Activated CD8-positive, alpha-beta memory T cell treated with anti-CD3 and anti-CD28 coated beads, Interleukin-2, amount 10 ng/mL, durations not matched to agents 7 days and 5 days (primary cell): ENCODE measurements at regions not wholly inside any gene's neighbourhood (a gene's known extent, or its start where the extent isn't known, plus 50 kb on each side); places are given as distances from the start of the nearest gene placed in this dataset.
"Not testable (repeated sequence)": the region's sequence is repeated elsewhere in the genome, so short reads cannot be mapped to it uniquely, and the experiment has no call there.

ENCODE experiments used
- ATAC-seq: fragments of 150-1000 bp; cut with Tn5 transposase; one replicate; pipeline ENCODE4 v1.10.0; 2021; ENCODE audit warnings: moderate library complexity
- CTCF ChIA-PET: fragments of 350-600 bp; sonication (Branson Sonifier 250); formaldehyde crosslinking; loops from one replicate; lab custom pipeline; 2021; ENCODE audit warnings: antibody characterized with exemption; lab: Charles Lee
- DNase-seq: peaks from one replicate; pipeline ENCODE4 v3.0.0-alpha.2; 2020
- H3K27ac Mint-ChIP-seq: one replicate; pipeline ENCODE4 v1.8.0; 2021; ENCODE audit warnings: mild to moderate bottlenecking, mixed read lengths
- H3K27me3 Mint-ChIP-seq: one replicate; pipeline ENCODE4 v1.8.0; 2021; ENCODE audit warnings: mixed read lengths
- H3K36me3 Mint-ChIP-seq: one replicate; pipeline ENCODE4 v1.8.0; 2021; ENCODE audit warnings: mild to moderate bottlenecking, mixed read lengths
- H3K4me1 Mint-ChIP-seq: one replicate; pipeline ENCODE4 v1.8.0; 2021; ENCODE audit warnings: mixed read lengths
- H3K4me3 Mint-ChIP-seq: one replicate; pipeline ENCODE4 v1.8.0; 2021; ENCODE audit warnings: mild to moderate bottlenecking, moderate library complexity, mixed read lengths
- H3K9me3 Mint-ChIP-seq: one replicate; pipeline ENCODE4 v1.8.0; 2022; ENCODE audit warnings: low read depth, mixed read lengths

GRCh38 chr4:43564591-43564990, 672.1 kb downstream of the GRXCR1 start:
- H3K36me3 Mint-ChIP-seq = no peaks in the 10 kb centered on the region
- CTCF ChIA-PET = no interaction called here
- DNase-seq = no peak
- no peak overlapping the region for H3K4me3 Mint-ChIP-seq
- peaks cover 7% of the 10 kb centered on the region for H3K9me3 Mint-ChIP-seq
- no peaks in the 10 kb centered on the region for H3K4me1 Mint-ChIP-seq
- no peaks in the 10 kb centered on the region for H3K27me3 Mint-ChIP-seq
- no peak for ATAC-seq
- no peak overlapping the region for H3K27ac Mint-ChIP-seq

DNA sequence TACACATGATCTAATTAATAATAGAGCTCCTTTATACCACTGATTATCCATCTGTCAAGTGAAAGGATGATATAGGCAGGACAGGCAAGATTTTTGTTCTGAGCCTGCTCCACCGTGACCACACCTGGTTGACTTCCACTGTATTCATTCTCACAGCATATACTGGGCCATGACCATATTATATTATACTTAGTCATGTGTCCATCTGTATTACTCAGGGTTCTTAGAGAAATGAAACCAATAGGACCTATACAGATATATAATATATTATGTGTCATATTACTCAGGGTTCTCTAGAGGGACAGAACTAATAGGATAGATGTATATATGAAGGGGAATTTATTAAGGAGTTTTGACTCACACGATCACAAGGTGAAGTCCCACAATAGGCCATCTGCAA, 675.1 kb downstream of the GRXCR1 start:
- no peaks in the 10 kb centered on the region for H3K4me1 Mint-ChIP-seq
- no peak overlapping the region for H3K27ac Mint-ChIP-seq
- CTCF ChIA-PET = no interaction called here
- DNase-seq = no peak
- H3K36me3 Mint-ChIP-seq = no peaks in the 10 kb centered on the region
- peaks cover 11% of the 10 kb centered on the region for H3K9me3 Mint-ChIP-seq
- H3K27me3 Mint-ChIP-seq = no peaks in the 10 kb centered on the region
- no peak for ATAC-seq
- H3K4me3 Mint-ChIP-seq = no peak overlapping the region

GRCh38 chr4:43586813-43587212, 694.3 kb downstream of the GRXCR1 start:
- no peaks in the 10 kb centered on the region for H3K27me3 Mint-ChIP-seq
- no peak for ATAC-seq
- H3K4me1 Mint-ChIP-seq = no peaks in the 10 kb centered on the region
- H3K4me3 Mint-ChIP-seq = no peak overlapping the region
- no peak overlapping the region for H3K27ac Mint-ChIP-seq
- H3K36me3 Mint-ChIP-seq = no peaks in the 10 kb centered on the region
- no peak for DNase-seq
- H3K9me3 Mint-ChIP-seq = peaks cover 9% of the 10 kb centered on the region
- CTCF ChIA-PET = no interaction called here

DNA sequence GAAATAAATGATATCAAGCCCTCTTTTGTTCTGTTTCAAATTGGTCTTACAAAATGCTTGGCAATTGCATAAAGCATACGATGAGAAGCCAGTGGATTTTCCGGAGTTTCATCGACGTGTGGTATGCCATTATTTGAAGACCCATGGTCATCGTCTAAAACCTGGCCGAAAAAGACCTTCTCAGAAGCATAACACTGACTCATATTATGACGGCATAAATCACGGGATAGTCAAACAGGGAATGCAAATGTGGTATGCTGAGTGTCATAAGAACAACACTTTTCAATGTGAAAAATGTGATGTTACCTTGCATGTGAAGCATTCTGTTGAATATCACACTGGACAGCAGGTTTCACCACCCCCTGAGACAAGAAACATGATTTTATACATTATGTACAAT, 695.2 kb downstream of the GRXCR1 start:
- ATAC-seq = no peak

DNA sequence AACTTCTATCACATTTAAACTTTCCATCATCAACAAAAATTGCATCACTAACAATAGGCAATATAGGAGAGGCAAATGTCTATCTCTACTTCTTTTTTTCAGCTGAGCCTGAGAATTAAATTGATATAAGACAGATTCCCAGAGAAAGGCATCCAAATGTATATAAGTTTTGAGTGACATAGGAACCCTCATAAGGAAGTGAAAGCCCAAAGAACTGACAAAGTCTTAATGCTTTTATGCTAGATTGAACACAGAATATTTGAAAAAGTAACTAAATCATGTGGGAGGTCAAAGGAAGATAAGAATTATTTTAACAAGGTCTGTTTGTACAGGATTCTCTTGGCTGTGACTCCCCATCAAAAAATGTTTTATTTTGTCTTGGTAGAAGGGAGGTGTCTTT, 714.9 kb downstream of the GRXCR1 start:
- no peak overlapping the region for H3K4me3 Mint-ChIP-seq

More for the DNA sequence above, 695.2 kb downstream of the GRXCR1 start:
- no peak for DNase-seq
- Mint-ChIP-seq H3K36me3 (no peaks in the 10 kb centered on the region), H3K27me3 (no peaks in the 10 kb centered on the region), H3K4me3 (no peak overlapping the region), H3K4me1 (no peaks in the 10 kb centered on the region), H3K27ac (no peak overlapping the region), H3K9me3 (peaks cover 14% of the 10 kb centered on the region)
- CTCF ChIA-PET = no interaction called here

GRCh38 chr4:43607827-43608461, 715.4 kb downstream of the GRXCR1 start:
- H3K36me3 Mint-ChIP-seq = no peaks in the 10 kb centered on the region
- H3K4me3 Mint-ChIP-seq = no peak overlapping the region
- CTCF ChIA-PET = no interaction called here
- H3K27ac Mint-ChIP-seq = no peak overlapping the region
- ATAC-seq (no peak), DNase-seq (no peak)
- no peaks in the 10 kb centered on the region for H3K4me1 Mint-ChIP-seq
- H3K9me3 Mint-ChIP-seq = peaks cover 4% of the 10 kb centered on the region
- H3K27me3 Mint-ChIP-seq = no peaks in the 10 kb centered on the region

More for the DNA sequence above, 714.9 kb downstream of the GRXCR1 start:
- peaks cover 4% of the 10 kb centered on the region for H3K9me3 Mint-ChIP-seq
- no peak for DNase-seq
- ATAC-seq = no peak
- H3K36me3 Mint-ChIP-seq = no peaks in the 10 kb centered on the region
- no peak overlapping the region for H3K27ac Mint-ChIP-seq
- CTCF ChIA-PET = no interaction called here
- no peaks in the 10 kb centered on the region for H3K4me1 Mint-ChIP-seq
- no peaks in the 10 kb centered on the region for H3K27me3 Mint-ChIP-seq

DNA sequence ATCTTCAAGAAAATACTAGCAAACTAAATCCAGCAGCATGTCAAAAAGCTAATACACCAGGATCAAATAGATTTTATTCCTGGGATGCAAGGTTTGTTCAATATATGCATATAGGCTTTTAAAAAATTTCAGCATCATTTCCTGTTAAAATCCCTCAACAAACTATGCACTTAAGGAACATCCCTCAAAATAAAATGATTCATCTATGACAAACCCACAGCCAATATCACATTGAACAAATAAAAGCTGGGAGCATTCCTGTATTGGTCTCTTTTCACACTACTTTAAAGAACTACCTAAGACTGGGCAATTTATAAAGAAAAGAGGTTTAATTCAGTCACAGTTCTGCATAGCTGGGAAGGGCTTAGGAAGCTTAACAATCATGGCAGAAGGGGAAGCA, 726.7 kb downstream of the GRXCR1 start:
- H3K4me3 Mint-ChIP-seq = no peak overlapping the region
- H3K9me3 Mint-ChIP-seq = peaks cover 10% of the 10 kb centered on the region
- H3K4me1 Mint-ChIP-seq = no peaks in the 10 kb centered on the region
- no peak overlapping the region for H3K27ac Mint-ChIP-seq
- no peak for DNase-seq
- H3K36me3 Mint-ChIP-seq = no peaks in the 10 kb centered on the region
- no peak for ATAC-seq
- CTCF ChIA-PET = no interaction called here
- H3K27me3 Mint-ChIP-seq = no peaks in the 10 kb centered on the region

DNA sequence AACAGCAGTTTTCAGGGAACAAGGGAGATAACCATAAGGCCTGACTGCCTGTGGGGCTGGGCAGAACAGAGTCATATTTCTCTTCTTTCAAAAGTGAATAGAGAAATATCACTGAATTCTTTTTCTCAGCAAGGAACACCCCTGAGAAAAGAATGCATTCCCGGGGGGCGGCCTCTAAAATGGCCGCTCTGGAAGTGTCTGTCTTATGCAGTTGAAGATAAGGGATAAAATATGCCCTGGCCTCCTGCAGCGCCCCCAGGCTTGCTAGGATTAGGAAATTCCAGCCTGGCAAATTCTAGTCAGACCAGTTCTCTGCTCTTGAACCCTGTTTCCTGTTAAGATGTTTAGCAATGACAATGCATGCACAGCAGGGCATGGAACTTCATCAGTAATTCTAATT, 745.4 kb downstream of the GRXCR1 start:
- H3K9me3 Mint-ChIP-seq, CTCF ChIA-PET, H3K4me1 Mint-ChIP-seq, H3K4me3 Mint-ChIP-seq, H3K36me3 Mint-ChIP-seq, H3K27me3 Mint-ChIP-seq, DNase-seq, ATAC-seq, H3K27ac Mint-ChIP-seq: not testable (repeated sequence)

GRCh38 chr4:43651991-43652390, 759.5 kb downstream of the GRXCR1 start:
- peaks cover 5% of the 10 kb centered on the region for H3K9me3 Mint-ChIP-seq
- H3K27me3 Mint-ChIP-seq = no peaks in the 10 kb centered on the region
- CTCF ChIA-PET = no interaction called here
- no peak overlapping the region for H3K4me3 Mint-ChIP-seq
- DNase-seq (no peak), ATAC-seq (no peak)
- H3K27ac Mint-ChIP-seq = no peak overlapping the region
- no peaks in the 10 kb centered on the region for H3K36me3 Mint-ChIP-seq
- no peaks in the 10 kb centered on the region for H3K4me1 Mint-ChIP-seq

DNA sequence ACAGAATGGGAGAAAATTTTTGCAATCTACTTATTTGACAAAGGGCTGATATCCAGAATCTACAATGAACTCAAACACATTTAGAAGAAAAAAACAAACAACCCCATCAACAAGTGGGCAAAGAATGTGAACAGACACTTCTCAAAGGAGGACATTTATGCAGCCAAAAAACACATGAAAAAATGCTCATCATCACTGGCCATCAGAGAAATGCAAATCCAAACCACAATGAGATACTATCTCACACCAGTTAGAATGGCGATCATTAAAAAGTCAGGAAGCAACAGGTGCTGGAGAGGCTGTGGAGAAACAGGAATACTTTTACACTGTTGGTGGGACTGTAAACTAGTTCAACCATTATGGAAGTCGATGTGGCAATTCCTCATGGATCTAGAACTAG, 767.0 kb downstream of the GRXCR1 start:
- H3K36me3 Mint-ChIP-seq, H3K27ac Mint-ChIP-seq, H3K9me3 Mint-ChIP-seq, H3K4me1 Mint-ChIP-seq, H3K4me3 Mint-ChIP-seq, H3K27me3 Mint-ChIP-seq, DNase-seq, CTCF ChIA-PET, ATAC-seq: not testable (repeated sequence)

DNA sequence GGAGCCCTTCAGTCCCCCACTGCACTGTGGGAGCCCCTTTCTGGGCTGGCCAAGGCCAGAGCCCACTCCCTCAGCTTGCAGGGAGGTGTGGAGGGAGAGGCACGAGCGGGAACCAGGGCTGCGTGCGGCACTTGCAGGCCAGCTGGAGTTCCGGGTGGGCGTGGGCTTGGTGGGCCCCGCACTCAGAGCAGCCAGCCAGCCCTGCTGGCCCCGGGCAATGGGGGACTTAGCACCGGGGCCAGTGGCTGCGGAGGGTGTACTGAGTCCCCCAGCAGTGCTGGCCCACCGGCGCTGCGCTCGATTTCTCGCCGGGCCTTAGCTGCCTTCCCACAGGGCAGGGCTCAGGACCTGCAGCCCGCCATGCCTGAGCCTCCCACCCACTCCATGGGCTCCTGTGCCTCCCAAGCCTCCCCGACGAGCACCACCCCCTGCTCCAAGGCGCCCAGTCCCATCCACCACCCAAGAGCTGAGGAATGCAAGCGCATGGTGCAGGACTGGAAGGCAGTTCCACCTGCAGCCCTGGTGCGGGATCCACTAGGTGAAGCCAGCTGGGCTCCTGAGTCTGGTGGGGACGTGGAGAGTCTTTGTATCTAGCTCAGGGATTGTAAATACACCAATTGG, 776.2 kb downstream of the KCTD8 start:
- H3K27ac Mint-ChIP-seq, H3K4me1 Mint-ChIP-seq, H3K27me3 Mint-ChIP-seq, H3K36me3 Mint-ChIP-seq, DNase-seq, CTCF ChIA-PET, ATAC-seq, H3K4me3 Mint-ChIP-seq: not testable (repeated sequence)
- H3K9me3 Mint-ChIP-seq = peaks cover 12% of the 10 kb centered on the region

DNA sequence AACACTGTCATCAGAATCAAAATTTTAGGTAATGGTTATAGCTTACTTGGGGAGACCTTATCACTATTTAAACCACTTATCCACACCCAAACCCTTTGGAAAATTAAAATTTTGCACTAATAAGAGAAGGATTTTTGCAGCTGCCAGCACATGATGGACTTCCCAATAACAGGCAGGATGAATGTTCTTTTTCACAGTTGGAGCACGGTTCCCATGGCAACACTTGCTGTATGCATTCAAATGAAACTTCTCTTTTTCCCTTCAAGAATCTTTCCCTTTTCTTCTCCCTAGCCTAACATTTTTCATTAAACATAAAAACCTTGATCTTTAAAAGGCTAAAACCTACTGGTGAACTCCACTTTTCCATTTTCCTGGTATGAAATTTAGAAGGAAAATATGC, 768.2 kb downstream of the KCTD8 start:
- Mint-ChIP-seq H3K9me3 (peaks cover 8% of the 10 kb centered on the region), H3K27ac (no peak overlapping the region), H3K4me1 (no peaks in the 10 kb centered on the region), H3K27me3 (no peaks in the 10 kb centered on the region), H3K36me3 (no peaks in the 10 kb centered on the region), H3K4me3 (no peak overlapping the region)
- CTCF ChIA-PET = no interaction called here
- ATAC-seq (no peak), DNase-seq (no peak)

DNA sequence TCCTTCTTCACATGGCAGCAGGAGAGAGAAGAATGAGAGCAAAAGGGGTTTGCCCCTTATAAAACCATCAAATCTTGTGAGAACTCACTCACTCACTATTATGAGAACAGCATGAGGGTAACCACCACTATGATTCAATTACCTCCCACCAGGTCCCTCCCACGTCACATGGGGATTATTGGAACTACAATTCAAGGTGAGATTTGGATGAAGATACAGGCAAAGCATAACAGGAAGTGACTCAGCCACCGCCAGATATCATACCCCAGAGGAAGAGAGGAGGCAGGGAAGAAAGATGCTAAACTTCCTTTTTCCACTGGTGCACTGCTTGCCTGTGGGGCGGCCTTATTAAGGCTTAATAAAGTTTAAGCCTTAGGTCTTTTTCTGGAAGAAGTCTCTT, 766.1 kb downstream of the KCTD8 start:
- DNase-seq (no peak), ATAC-seq (no peak)
- Mint-ChIP-seq H3K4me1 (no peaks in the 10 kb centered on the region), H3K4me3 (no peak overlapping the region), H3K27ac (no peak overlapping the region), H3K27me3 (no peaks in the 10 kb centered on the region), H3K36me3 (no peaks in the 10 kb centered on the region), H3K9me3 (peaks cover 8% of the 10 kb centered on the region)
- CTCF ChIA-PET = no interaction called here

DNA sequence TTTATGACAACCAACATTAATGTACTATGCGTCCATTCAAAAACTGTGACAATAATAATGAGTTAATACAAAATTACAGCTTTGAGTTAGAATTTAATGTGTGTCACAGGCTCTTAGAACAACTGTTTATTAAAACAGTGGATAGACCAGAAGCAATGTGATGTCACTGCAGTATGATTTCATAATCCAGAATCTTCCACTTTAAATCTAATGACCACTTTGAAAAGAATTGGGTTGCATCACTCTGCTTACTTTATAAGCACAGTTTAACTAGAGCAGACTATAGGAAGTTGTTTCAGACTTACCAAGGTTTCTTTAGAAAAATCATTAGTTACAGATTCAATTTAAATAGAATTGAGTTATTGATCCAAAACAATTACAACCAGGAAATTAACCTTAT, 758.5 kb downstream of the KCTD8 start:
- ATAC-seq (no peak), DNase-seq (no peak)
- Mint-ChIP-seq H3K36me3 (no peaks in the 10 kb centered on the region), H3K4me3 (no peak overlapping the region), H3K4me1 (no peaks in the 10 kb centered on the region), H3K27me3 (no peaks in the 10 kb centered on the region), H3K27ac (no peak overlapping the region), H3K9me3 (peaks cover 11% of the 10 kb centered on the region)
- CTCF ChIA-PET = no interaction called here
